GM21529 (cell line): ENCODE measurements at regions not wholly inside any gene's neighbourhood (a gene's known extent, or its start where the extent isn't known, plus 50 kb on each side); places are given as distances from the start of the nearest gene placed in this dataset.

Source experiments
- ATAC-seq: cut with Tn5 transposase; IDR thresholded peaks from one replicate; pipeline ENCODE4 v1.9.1; 2021; ENCODE audit not compliant: unreplicated experiment

- ATAC-seq = no peak
These were observed 99.2 kb downstream of the C12orf50 start for GRCh38 chr12:87930033-87930432.

DNA sequence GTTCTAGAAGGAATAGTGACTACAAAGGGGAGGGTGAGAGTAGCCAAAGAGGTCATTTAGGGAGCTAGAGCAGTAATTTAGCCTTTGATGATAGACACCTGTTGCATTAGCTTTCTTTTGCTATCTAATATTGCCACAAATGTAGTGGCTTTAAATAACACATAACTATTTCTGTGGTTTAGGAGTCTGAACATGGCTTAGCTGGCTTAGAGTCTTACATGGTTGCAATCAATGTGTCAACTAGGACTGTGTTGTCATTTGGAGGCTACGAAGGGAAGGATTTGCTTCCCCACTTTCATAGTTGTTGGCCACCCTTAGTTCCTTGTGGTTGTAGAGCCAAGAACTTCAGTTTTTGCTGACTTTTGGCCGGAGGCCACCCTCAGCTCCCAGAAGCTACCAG lies 99.9 kb downstream of the C12orf50 start:
- ATAC-seq = no peak

- no peak for ATAC-seq
These were observed 101.2 kb downstream of the C12orf50 start for GRCh38 chr12:87928031-87928430.

DNA sequence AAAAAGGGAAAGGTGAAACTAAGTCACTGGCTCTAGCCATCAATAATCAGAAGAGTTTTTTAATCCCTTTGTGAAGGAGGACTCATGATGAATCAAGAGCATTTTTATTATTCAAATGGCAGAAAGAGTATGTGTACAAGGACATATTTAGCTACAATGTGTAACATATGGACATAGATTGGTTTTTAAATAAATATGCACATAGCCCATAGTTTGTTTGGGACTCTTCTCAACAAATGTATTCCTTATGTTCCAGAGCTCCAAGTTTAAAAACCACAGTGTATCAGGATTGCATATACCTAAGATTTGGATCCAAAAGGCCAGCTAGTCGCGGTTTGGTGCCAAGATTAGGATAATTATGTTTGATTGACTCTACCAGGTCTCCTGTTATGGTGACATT lies 104.2 kb downstream of the C12orf50 start:
- ATAC-seq = no peak

- no peak for ATAC-seq
These were observed 105.1 kb downstream of the C12orf50 start for GRCh38 chr12:87924149-87924548.

- ATAC-seq = no peak
These were observed 105.8 kb downstream of the C12orf50 start for GRCh38 chr12:87923361-87923760.

DNA sequence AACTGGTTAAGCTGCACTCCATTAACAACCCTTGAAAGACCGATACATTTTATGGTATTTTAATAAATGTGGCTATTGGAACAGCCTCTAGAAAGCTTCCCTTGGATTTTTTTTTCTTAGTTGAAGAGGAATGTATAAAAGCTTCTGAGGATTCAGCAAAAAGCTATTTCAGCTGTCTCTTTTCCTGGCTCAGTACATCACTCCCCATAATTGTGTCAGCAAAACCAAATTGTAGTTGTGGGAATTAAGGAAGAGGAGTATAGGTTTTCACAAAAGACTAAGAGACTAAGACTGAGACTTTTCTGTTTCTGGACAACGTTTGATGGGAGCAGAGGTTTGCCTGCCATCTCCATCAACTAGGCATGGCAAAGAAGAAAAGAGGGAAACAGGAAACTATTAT lies 106.5 kb downstream of the C12orf50 start:
- ATAC-seq = no peak

DNA sequence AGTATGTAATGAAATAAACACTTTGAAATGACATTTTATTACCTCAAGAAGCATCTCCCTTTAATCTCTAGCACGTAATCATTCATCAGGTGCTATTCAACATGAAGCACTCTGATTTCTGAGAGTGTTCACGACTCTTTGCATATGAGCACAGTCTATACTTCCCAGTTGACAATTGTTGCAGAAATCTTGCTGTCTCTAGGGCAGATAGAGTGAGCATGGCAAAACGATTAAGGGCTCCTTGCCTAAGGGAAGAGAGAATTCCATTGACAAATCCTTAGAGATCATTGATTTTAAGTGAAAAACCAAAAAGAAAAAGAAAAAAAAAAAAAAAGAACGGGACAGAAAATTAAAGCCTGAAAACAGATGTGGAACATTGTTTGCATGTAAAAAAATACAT lies 107.6 kb downstream of the C12orf50 start:
- no peak for ATAC-seq

GRCh38 chr12:87920139-87920538 lies 109.1 kb downstream of the C12orf50 start:
- no peak for ATAC-seq

DNA sequence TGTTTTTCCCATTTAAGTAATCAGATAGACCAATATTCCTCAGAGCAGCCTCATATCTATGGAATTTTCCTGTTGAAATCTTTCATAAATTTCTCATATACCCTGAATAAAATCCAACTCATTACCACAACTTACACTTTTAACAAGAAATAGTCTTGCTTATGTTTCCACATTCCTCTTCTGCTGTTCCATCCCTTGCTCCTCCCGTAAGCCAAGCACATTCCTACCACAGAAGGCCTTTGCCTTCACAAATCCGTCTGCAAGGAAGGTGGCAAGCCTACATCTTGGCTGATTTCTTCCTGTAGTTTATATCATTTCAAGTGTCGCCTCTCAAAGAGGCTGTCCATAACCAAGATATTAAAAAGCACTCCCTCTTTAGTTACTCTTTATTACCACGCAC lies 127.7 kb downstream of the C12orf50 start:
- ATAC-seq = no peak

DNA sequence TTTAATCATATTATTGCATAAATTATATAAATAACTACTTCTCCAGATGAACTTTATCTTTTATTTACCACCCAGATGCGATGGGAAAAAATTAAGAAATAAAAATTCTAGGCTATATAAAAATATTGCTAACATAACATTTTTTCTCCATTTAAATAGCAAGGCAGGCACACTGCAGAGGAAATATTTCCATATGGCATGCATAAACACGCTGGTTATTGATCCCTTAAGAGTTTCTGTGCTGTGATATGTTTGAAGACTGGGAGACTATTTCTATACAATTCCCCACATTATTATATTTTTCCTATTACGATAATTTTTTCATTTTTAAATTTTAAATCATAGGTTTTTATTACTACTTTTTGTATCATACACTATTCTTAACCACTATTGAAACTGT lies 131.5 kb downstream of the C12orf50 start:
- ATAC-seq = no peak

- no peak for ATAC-seq
These were observed 145.4 kb downstream of the C12orf50 start for GRCh38 chr12:87883806-87884205.

DNA sequence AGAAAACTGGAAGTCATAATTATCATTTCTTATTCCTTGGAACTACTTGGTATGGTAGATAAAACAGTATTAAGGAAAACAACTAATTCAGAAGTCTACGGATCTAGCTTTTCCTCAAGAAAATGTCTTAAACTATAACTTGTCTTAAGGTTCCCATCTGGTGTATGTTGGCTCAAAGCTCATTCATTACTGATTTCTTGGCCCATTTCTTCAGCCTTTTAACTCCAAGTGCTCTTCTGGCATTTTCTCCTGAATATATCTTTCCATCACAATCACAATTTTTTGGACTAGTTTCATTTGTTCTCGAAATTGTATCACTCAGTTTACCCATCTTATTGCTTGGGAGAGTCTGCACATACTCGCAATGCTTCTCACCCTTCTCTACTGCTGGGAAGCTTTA lies 150.1 kb downstream of the C12orf50 start:
- no peak for ATAC-seq

- ATAC-seq = no peak
These were observed 158.4 kb downstream of the C12orf50 start for GRCh38 chr12:87870493-87871460.

DNA sequence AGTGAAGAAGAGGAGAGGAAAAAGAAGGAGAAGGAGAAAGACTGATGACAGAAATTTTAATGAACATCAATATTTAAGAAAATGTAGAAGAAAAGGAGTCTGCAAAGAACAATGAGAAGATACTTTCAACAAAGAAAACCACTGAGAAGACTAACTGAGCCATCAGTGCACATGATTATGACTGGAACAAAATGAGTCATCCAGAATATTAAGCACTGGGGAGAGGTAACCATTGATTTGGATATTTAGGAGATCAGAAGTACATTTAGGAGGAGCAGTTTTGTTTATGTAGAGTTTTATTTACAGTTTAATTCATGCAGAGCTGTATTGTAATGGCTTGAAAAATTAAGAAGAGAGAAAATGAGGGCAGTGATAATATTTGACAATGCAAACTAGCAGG lies 159.1 kb downstream of the C12orf50 start:
- ATAC-seq = peak; percentile 41

DNA sequence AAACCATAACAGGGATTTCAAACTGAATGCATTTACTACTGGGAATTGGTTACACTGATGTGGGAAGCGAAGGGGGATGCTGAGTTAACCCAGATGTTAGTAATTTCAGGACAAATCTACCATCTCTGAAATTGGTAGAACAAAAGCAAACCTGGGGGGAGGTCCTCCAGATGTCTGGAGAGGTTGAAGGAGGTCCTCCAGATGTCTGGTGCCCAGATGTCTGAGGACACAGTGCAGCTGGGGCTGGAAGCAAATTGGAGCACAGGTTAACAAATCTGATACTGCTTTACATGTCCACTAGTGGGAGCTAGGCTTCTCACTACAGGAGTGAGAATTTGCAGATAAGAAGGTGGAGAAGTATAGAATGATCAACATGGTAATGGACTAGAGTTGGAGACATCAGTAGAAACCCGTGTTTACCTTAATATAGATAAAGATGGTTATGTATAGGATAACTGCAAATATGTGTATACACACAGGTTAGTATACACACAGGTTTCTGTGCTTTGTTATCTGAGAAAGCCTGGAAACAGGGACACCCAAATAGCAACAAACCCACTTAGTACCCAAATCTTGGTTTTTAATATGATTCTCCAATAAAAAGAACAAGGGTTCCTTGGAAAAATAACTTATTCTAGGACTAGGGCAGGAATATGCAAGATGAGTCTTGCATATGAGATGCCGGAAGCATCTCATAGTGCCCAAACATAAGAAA lies 162.5 kb downstream of the C12orf50 start:
- peak; percentile 51 for ATAC-seq

GRCh38 chr12:87861791-87862190 lies 167.4 kb downstream of the C12orf50 start:
- ATAC-seq = no peak

- no peak for ATAC-seq
These were observed 175.7 kb downstream of the C12orf50 start for GRCh38 chr12:87853448-87854003.

DNA sequence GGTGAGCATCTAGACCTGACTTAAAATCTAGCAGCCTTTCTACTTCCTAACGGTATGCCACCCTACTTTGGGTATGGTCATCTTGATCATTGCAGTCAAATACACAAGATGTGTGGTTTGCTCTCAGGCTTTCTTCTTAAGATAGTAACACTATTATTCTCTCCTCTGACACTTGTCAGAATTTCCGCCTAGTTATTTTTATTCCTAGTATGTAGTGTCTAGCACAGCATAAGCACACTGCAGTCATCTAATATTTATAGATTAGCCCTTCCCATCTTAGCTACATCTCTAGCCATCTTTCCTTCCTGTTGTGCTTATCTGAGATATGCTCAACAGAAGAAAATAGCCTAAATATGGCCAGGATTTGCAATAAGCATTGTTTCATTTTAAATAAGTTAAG lies 180.1 kb downstream of the C12orf50 start:
- ATAC-seq = no peak

- ATAC-seq = no peak
These were observed 180.8 kb downstream of the C12orf50 start for GRCh38 chr12:87848248-87848868.

GRCh38 chr12:87847147-87847546 lies 182.1 kb downstream of the C12orf50 start:
- no peak for ATAC-seq
